ENCODE measurements at regions not wholly inside any gene's neighbourhood (a gene's known extent, or its start where the extent isn't known, plus 50 kb on each side); places are given as distances from the start of the nearest gene placed in this dataset.

DNA sequence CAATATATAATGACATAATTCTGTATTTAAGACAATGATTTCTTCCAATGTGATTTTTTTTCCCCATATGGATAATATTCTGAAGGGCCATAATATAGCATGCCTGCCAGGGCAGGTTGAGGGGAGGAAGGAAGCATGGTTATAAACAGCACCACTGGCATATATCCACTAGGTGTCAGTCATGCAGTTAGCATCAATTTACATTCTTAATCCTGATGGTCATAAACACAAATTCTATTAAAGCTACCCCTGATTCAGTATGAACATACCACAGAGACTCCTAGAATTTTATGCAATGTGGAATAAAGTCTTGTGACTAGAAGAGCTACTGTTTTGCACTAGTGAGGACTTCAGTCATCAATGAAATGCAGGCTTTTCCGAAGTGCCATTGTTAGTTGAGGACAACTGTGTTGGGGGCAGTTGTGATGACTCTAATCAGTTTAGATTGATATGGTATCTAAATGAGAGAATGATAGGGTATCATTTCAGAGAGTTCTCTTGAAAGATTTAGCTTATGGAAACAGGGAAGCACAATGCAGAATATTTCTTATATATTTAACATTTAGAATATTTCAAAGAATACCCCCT lies 342.7 kb upstream of the NR5A2 start:
- no peaks in the 10 kb centered on the region for H3K9me3 Mint-ChIP-seq
- H3K27me3 Mint-ChIP-seq, result peaks cover 8% of the 10 kb centered on the region
- TF ChIP-seq, protein P1, sequence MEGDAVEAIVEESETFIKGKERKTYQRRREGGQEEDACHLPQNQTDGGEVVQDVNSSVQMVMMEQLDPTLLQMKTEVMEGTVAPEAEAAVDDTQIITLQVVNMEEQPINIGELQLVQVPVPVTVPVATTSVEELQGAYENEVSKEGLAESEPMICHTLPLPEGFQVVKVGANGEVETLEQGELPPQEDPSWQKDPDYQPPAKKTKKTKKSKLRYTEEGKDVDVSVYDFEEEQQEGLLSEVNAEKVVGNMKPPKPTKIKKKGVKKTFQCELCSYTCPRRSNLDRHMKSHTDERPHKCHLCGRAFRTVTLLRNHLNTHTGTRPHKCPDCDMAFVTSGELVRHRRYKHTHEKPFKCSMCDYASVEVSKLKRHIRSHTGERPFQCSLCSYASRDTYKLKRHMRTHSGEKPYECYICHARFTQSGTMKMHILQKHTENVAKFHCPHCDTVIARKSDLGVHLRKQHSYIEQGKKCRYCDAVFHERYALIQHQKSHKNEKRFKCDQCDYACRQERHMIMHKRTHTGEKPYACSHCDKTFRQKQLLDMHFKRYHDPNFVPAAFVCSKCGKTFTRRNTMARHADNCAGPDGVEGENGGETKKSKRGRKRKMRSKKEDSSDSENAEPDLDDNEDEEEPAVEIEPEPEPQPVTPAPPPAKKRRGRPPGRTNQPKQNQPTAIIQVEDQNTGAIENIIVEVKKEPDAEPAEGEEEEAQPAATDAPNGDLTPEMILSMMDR (conservative IDR thresholded peaks at IDR 0.05), result peak; percentile 92
- H3K27ac Mint-ChIP-seq, result no peak overlapping the region
- H3K4me3 Mint-ChIP-seq, result no peak overlapping the region
- no peaks in the 10 kb centered on the region for H3K36me3 Mint-ChIP-seq
- DNase-seq (ENCODE audit: extremely low spot score, unreplicated experiment), result no peak
- peaks cover 12% of the 10 kb centered on the region for H3K4me1 Mint-ChIP-seq (ENCODE audit: unreplicated experiment)

DNA sequence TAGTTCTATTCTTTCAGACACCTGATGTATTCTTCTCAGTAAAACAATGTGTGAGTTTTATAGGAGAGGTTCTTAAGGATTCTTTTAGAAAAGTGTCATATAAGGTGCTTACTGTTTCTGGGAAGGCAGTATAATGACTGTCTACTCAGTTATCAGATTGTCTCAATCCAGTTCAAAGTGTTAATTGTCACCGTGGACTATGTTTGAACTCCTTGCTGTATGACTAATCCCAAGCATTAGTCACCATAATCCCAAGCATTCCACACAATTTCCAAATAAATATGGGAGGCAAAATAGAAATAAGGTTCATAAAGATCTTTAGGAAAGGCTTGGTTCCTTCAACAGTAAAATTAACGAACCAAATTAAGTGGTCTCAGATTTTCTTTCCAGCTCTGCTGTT lies 342.1 kb upstream of the NR5A2 start:
- Mint-ChIP-seq H3K36me3 (no peaks in the 10 kb centered on the region), H3K4me3 (no peak overlapping the region), H3K27me3 (peaks cover 8% of the 10 kb centered on the region), H3K4me1 (ENCODE audit: unreplicated experiment) (peaks cover 13% of the 10 kb centered on the region), H3K9me3 (no peaks in the 10 kb centered on the region), H3K27ac (no peak overlapping the region)
- no peak for DNase-seq (ENCODE audit: extremely low spot score, unreplicated experiment)
- TF ChIP-seq, protein P1 (conservative IDR thresholded peaks at IDR 0.05), result no peak

DNA sequence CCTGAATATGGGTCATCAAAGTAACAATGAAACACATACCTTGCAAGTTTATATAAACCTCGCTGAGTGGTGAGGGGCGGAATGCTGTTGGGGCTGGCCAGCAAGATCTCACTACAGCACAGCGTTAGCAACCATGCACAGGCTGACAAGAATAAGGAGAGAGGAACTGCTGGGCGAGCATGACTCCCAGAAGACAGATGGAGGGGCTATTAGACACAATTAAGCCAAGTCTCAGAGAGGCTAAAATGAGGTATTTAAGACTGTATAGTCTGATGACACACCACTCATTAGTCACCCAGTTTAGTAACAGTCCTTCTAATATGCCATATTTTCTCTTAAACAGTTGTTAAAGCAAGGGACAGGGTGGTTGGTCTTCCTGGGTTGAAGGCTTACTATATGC lies 340.2 kb upstream of the NR5A2 start:
- no peaks in the 10 kb centered on the region for H3K36me3 Mint-ChIP-seq
- H3K9me3 Mint-ChIP-seq, result no peaks in the 10 kb centered on the region
- H3K4me3 Mint-ChIP-seq, result no peak overlapping the region
- peak overlapping the region; percentile 21 for H3K27ac Mint-ChIP-seq
- no peak for DNase-seq (ENCODE audit: extremely low spot score, unreplicated experiment)
- H3K27me3 Mint-ChIP-seq, result peaks cover 8% of the 10 kb centered on the region
- TF ChIP-seq, protein P1 (conservative IDR thresholded peaks at IDR 0.05), result no peak
- peaks cover 20% of the 10 kb centered on the region for H3K4me1 Mint-ChIP-seq (ENCODE audit: unreplicated experiment)

DNA sequence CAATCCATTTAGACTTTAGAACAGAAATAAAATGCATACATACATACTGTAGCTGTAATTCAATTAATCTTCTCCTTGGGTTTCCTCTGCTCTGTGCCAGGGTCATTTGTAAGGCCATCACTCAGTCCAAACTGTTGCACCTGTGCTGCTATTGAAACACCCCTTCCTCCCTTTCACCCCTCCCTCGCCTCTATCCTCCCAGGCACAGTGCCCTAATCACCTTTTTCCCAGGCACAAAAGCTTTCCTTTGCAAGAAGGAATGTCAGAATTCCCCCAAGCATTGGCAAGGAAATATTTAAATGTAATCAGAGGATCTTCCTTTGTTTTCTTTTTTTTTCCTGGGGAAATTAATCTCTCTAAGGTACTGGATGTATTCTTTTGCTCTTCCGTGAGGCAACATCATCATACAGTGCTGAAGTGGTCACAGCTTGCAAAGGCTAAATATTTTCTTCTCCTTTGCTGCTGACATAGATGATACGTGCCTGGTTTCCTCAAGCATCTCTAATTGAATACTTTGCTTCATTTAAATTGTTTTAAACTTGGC lies 339.3 kb upstream of the NR5A2 start:
- H3K4me1 Mint-ChIP-seq (ENCODE audit: unreplicated experiment), result peaks cover 20% of the 10 kb centered on the region
- no peak for DNase-seq (ENCODE audit: extremely low spot score, unreplicated experiment)
- no peak overlapping the region for H3K27ac Mint-ChIP-seq
- no peaks in the 10 kb centered on the region for H3K36me3 Mint-ChIP-seq
- peaks cover 8% of the 10 kb centered on the region for H3K27me3 Mint-ChIP-seq
- TF ChIP-seq, protein P1 (conservative IDR thresholded peaks at IDR 0.05), result no peak
- H3K4me3 Mint-ChIP-seq, result no peak overlapping the region
- H3K9me3 Mint-ChIP-seq, result no peaks in the 10 kb centered on the region

DNA sequence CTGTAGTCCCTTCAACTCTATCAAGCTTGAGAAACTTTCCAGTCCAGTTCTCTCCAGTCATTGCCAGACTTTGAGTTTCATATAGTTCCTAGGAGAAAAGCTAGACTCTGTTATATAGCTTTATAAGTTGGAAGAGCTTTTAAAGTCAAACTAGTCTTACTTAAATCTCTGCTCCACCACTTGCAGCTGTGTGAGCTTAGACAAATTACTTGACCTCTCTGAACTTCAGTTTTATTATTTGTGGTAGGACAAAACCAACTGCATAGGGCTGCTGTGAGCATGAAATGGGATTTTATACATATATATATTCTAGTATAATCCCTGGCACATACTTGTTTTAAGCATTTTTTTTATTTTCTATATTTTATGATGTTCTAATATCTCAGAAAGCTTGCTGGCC lies 338.7 kb upstream of the NR5A2 start:
- TF ChIP-seq, protein P1 (conservative IDR thresholded peaks at IDR 0.05), result no peak
- DNase-seq (ENCODE audit: extremely low spot score, unreplicated experiment), result no peak
- no peak overlapping the region for H3K4me3 Mint-ChIP-seq
- no peaks in the 10 kb centered on the region for H3K36me3 Mint-ChIP-seq
- peaks cover 20% of the 10 kb centered on the region for H3K4me1 Mint-ChIP-seq (ENCODE audit: unreplicated experiment)
- no peaks in the 10 kb centered on the region for H3K9me3 Mint-ChIP-seq
- peaks cover 8% of the 10 kb centered on the region for H3K27me3 Mint-ChIP-seq
- H3K27ac Mint-ChIP-seq, result no peak overlapping the region

Measured in type B pancreatic cell (in vitro differentiated cells).